ENCODE measurements at regions not wholly inside any gene's neighbourhood (a gene's known extent, or its start where the extent isn't known, plus 50 kb on each side); places are given as distances from the start of the nearest gene placed in this dataset.

DNA sequence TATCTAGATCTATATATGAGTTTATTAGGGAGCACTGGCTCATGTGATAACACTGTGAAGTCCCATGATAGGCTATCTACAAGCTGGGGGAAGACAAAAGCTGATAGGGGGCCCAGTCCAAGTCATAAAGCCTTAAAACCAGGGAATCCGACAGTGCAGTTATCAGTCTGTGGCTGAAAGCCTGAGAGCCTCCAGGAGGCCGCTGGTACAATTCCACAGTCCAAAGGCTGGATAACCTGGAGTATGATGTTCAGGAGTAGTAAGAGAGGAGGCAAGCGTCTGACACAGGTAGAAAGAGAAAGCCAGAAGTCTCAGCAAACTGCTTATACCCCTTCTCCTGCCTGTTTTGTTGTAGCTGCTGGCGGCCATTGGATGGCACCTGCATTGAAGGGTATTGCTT is 177.6 kb upstream of the SPRY1 start:
- H3K9me3 ChIP-seq, result no peaks in the 10 kb centered on the region
- intact Hi-C loops (cut with DNase I), result no loop called here

DNA sequence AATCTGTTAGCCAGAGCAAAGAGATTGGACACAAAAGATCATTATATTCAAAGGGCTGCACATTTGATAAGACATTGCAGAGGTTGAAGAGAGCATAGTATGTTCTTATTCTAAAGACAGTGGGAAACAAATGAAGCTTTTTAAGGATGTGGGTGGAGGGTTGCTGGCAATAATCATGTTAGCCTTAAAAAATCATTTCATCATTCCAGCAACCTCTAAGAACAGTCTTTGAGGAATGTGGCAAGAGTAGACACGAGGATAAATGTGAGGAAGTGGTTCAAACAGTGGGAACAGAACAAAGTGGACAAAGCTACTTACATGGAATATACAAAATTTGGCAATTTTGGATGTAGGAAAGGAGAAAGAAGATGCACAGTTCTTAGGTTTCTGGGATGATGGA is 167.3 kb upstream of the SPRY1 start:
- DNase-seq, result no peak
- H3K9me3 ChIP-seq, result no peaks in the 10 kb centered on the region
- no peak overlapping the region for H3K4me3 ChIP-seq
- peaks cover 17% of the 10 kb centered on the region for H3K4me1 ChIP-seq
- H3K27me3 ChIP-seq (ENCODE audit: low read depth), result no peaks in the 10 kb centered on the region
- intact Hi-C loops (cut with DNase I), result no loop called here
- H3K27ac ChIP-seq, result no peak overlapping the region
- TF ChIP-seq, protein P1, sequence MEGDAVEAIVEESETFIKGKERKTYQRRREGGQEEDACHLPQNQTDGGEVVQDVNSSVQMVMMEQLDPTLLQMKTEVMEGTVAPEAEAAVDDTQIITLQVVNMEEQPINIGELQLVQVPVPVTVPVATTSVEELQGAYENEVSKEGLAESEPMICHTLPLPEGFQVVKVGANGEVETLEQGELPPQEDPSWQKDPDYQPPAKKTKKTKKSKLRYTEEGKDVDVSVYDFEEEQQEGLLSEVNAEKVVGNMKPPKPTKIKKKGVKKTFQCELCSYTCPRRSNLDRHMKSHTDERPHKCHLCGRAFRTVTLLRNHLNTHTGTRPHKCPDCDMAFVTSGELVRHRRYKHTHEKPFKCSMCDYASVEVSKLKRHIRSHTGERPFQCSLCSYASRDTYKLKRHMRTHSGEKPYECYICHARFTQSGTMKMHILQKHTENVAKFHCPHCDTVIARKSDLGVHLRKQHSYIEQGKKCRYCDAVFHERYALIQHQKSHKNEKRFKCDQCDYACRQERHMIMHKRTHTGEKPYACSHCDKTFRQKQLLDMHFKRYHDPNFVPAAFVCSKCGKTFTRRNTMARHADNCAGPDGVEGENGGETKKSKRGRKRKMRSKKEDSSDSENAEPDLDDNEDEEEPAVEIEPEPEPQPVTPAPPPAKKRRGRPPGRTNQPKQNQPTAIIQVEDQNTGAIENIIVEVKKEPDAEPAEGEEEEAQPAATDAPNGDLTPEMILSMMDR (IDR thresholded peaks at IDR 0.05), result no peak
- H3K36me3 ChIP-seq, result no peaks in the 10 kb centered on the region
- ATAC-seq, result peak; percentile 45 to 52

More for the DNA sequence above, 177.6 kb upstream of the SPRY1 start:
- DNase-seq (no peak), ATAC-seq (no peak)
- no peaks in the 10 kb centered on the region for H3K36me3 ChIP-seq
- H3K4me3 ChIP-seq, result no peak overlapping the region
- no peaks in the 10 kb centered on the region for H3K4me1 ChIP-seq
- no peak overlapping the region for H3K27ac ChIP-seq
- TF ChIP-seq, protein P1 (IDR thresholded peaks at IDR 0.05), result no peak
- no peaks in the 10 kb centered on the region for H3K27me3 ChIP-seq (ENCODE audit: low read depth)

DNA sequence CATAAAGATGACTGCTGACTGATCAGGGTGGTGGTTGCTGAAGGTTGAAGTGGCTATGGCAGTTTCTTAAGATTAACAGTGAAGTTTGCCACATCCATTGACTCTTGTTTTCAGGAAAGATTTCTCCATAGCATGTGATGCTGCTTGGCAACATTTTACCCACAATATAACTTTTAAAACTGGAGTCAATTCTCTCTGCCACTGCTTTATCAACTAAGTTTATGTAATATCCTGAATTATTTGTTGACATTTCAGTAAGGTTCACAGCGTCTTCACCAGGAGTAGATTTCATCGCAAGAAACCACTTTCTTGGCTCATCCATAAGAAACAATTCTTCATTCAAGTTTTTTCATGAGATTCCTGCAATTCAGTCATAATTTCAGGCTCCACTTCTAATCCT is 166.5 kb upstream of the SPRY1 start:
- H3K27me3 ChIP-seq (ENCODE audit: low read depth), result no peaks in the 10 kb centered on the region
- H3K9me3 ChIP-seq, result no peaks in the 10 kb centered on the region
- no peak overlapping the region for H3K27ac ChIP-seq
- DNase-seq (no peak), ATAC-seq (peak in 1 of 2 donors; percentile 36)
- TF ChIP-seq, protein P1 (IDR thresholded peaks at IDR 0.05), result no peak
- intact Hi-C loops (cut with DNase I), result no loop called here
- no peaks in the 10 kb centered on the region for H3K36me3 ChIP-seq
- H3K4me1 ChIP-seq, result peaks cover 21% of the 10 kb centered on the region
- no peak overlapping the region for H3K4me3 ChIP-seq

DNA sequence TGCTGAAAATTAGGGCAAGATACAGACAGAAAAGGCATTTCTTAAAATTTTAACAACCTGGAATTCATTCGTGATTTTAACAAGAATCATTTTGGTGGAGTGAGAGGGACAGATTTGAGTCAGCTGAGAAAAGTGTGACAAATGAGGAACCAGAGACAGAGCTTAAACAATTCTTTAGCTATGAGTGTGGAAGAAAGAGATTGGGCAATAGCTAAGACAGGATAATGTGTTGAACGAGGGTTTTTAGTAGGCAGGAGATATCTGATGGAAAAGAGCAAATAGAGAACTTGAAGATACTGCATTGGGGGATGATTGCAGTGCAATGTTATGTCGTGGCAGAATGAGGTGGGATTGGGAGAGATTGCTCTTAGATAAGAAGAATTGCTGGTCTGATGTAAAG is 164.2 kb upstream of the SPRY1 start:
- no peaks in the 10 kb centered on the region for H3K36me3 ChIP-seq
- H3K4me3 ChIP-seq, result no peak overlapping the region
- H3K27ac ChIP-seq, result no peak overlapping the region
- TF ChIP-seq, protein P1 (IDR thresholded peaks at IDR 0.05), result no peak
- peaks cover 21% of the 10 kb centered on the region for H3K4me1 ChIP-seq
- H3K27me3 ChIP-seq (ENCODE audit: low read depth), result no peaks in the 10 kb centered on the region
- H3K9me3 ChIP-seq, result no peaks in the 10 kb centered on the region
- intact Hi-C loops (cut with DNase I), result no loop called here
- peak; percentile 39 to 66 for ATAC-seq
- no peak for DNase-seq

DNA sequence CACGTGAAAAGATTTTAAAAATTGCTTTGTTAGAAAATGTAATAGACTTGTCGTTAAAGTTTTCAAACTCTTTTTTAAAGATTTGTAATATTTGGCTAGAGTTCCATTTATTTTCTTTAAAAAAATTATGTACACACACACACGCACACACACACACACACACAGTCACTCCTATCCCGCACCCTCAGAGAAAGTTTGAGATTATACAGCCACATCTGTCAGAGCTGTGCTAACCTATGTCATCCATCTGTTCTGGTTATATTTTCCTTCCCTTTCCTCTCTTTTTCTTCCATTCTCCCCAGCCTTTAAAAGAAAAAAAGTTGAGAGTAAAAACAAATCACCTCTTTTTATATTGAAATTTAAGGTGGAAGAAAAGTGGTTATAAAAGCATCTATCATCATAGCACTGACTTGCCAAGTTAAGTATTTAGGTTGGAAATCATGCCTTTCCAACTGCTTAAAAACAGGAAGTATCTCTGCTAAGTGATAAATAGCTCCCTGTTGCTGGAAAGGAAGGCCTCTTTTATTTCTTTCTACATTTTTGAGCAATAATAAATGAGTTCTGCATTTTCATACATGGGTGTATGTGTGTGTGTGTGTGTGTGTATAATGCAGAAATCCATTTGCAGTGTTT is 163.3 kb upstream of the SPRY1 start:
- DNase-seq, result no peak
- intact Hi-C loops (cut with DNase I), result no loop called here
- peak; percentile 28 to 47 for ATAC-seq
- Histone ChIP-seq H3K36me3 (no peaks in the 10 kb centered on the region), H3K9me3 (no peaks in the 10 kb centered on the region), H3K27ac (no peak overlapping the region), H3K4me3 (no peak overlapping the region), H3K27me3 (ENCODE audit: low read depth) (no peaks in the 10 kb centered on the region), H3K4me1 (peaks cover 21% of the 10 kb centered on the region)
- TF ChIP-seq, protein P1 (IDR thresholded peaks at IDR 0.05), result no peak

Measured in lower lobe of right lung (tissue), 2 donors.